Activated CD4-positive, alpha-beta T cell treated with anti-CD3 and anti-CD28 coated beads, Interleukin-2, amount 50 U/mL, for 4 hours (primary cell): ENCODE measurements at regions not wholly inside any gene's neighbourhood (a gene's known extent, or its start where the extent isn't known, plus 50 kb on each side); places are given as distances from the start of the nearest gene placed in this dataset.
"Not testable (repeated sequence)": the region's sequence is repeated elsewhere in the genome, so short reads cannot be mapped to it uniquely, and the experiment has no call there.

Experiments
- DNase-seq, 2 experiments: peaks; one replicate each; pipeline ENCODE4 v3.0.0-alpha.2; 2020

GRCh38 chr3:197618408-197618807, 62.6 kb upstream of the BDH1 start:
- not testable (repeated sequence) for DNase-seq

GRCh38 chr3:197615430-197615829, 59.7 kb upstream of the BDH1 start:
- DNase-seq: no peak

- DNase-seq: not testable (repeated sequence)
These were observed 58.4 kb upstream of the BDH1 start for GRCh38 chr3:197614134-197614533.

GRCh38 chr3:197613199-197613598, 57.4 kb upstream of the BDH1 start:
- DNase-seq: peak; percentile 22 to 25

- DNase-seq: no peak
These were observed 55.5 kb upstream of the BDH1 start for GRCh38 chr3:197611255-197611654.

GRCh38 chr3:197606468-197606867, 50.7 kb upstream of the BDH1 start:
- DNase-seq: no peak
